Right lobe of liver (tissue), 6 donors: ENCODE measurements at regions not wholly inside any gene's neighbourhood (a gene's known extent, or its start where the extent isn't known, plus 50 kb on each side); places are given as distances from the start of the nearest gene placed in this dataset.

Experiments used
- ATAC-seq, 4 donors: fragments of 200-7000 bp; cut with Tn5 transposase; one replicate each; pipeline ENCODE4 v1.9.1; 2020; ENCODE audit warnings: mild to moderate bottlenecking in 4 of 4, moderate library complexity in 4 of 4
- DNase-seq, 3 donors: peaks; one replicate each; pipeline ENCODE4 v3.0.0-alpha.2; 2020
- H3K27ac ChIP-seq, 3 donors: fragments of 200-600 bp; one replicate each; pipeline ENCODE4 v1.8.0; 2022
- H3K27me3 ChIP-seq, 2 donors: fragments of 200-600 bp; one replicate each; pipeline ENCODE4 v1.8.0; 2022
- H3K36me3 ChIP-seq, 4 donors: fragments of 200-600 bp; sonication (generic) in 1 of 4; one replicate each; pipeline versions ENCODE4 v1.5.1 to v1.8.0; 2017 to 2022; ENCODE audit warnings: control low read depth in 1 of 4
- H3K4me1 ChIP-seq, 4 donors: fragments of 200-600 bp; sonication (generic) in 1 of 4; one replicate each; pipeline versions ENCODE4 v1.5.1 to v1.8.0; 2017 to 2022; ENCODE audit warnings: control low read depth in 1 of 4
- H3K4me3 ChIP-seq, 3 donors: fragments of 200-600 bp; one replicate each; pipeline ENCODE4 v1.8.0; 2022
- H3K9me3 ChIP-seq, 4 donors: fragments of 200-600 bp; sonication (generic) in 1 of 4; one replicate each; pipeline versions ENCODE4 v1.5.1 to v1.8.0; 2017 to 2022; ENCODE audit warnings: control low read depth in 1 of 4
- POLR2A ChIP-seq: fragments of 450-650 bp; IDR thresholded peaks from one replicate; pipeline ENCODE4 v1.6.1; 2017; ENCODE audit warnings: antibody characterized with exemption, mild to moderate bottlenecking
- WGBS: methylation state at CpG from one replicate; pipeline ENCODE4 v1.1.6; 2018; ENCODE audit warnings: low coverage, low lambda C conversion rate; ENCODE audit not compliant: insufficient coverage; ENCODE audit errors: missing lambda C conversion rate; 5-methylcytosine and 5-hydroxymethylcytosine counted together
- intact Hi-C, 2 donors: fragments of 100-400 bp; cut with DNase I; formaldehyde crosslinking; loops; one replicate each; pipeline versions ENCODE4 v1.11.2 to v1.14.1; 2022
- TF ChIP-seq, protein P1 (sequence below), 4 donors: fragments of 200-600 bp in 3 of 4; fragments of 450-650 bp in 1 of 4; IDR thresholded peaks; one replicate each; pipeline versions ENCODE4 v1.5.1 to v1.8.0; 2016 to 2022; ENCODE audit warnings: antibody characterized with exemption in 4 of 4, mild to moderate bottlenecking in 2 of 4
- donor health status: DM: no; HTN: yes; CAD: no.
- donor health status: DM: no; HTN: no; CAD: no.
- donor health status: DM: no; HTN: no; CAD: no.
- donor health status: DM: no; HTN: yes; CAD: no.
- donor health status: DM: no; HTN: yes; CAD: no.

DNA sequence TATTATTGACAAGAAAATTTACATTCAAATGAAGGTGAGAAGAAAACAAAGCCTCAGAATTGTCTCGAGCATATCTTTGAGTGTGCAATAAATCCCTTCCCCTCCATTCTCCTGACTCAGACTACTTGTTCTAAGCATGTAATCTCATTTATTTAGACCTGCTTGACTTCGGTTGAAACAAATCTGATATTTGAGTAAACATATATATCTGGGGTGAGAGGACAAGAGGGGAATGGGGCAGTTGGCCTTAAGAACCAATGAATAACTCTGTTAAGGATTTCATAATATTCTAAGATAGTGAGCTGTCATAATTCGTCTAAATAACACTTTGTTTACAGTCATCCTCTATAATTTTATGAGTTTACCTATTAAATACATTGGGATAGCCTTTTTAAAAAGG lies 142.7 kb downstream of the SIPA1L2 start:
- ATAC-seq (no peak), DNase-seq (no peak)
- Histone ChIP-seq H3K27me3 (no peaks in the 10 kb centered on the region), H3K4me1 (no peaks in the 10 kb centered on the region), H3K4me3 (no peak overlapping the region), H3K27ac (no peak overlapping the region), H3K36me3 (peaks cover 0 to 20% (median 0%) of the 10 kb centered on the region in 4 donors), H3K9me3 (no peaks in the 10 kb centered on the region)
- intact Hi-C loops: no loop called here
- no peak for TF ChIP-seq POLR2A
- TF ChIP-seq, protein P1, sequence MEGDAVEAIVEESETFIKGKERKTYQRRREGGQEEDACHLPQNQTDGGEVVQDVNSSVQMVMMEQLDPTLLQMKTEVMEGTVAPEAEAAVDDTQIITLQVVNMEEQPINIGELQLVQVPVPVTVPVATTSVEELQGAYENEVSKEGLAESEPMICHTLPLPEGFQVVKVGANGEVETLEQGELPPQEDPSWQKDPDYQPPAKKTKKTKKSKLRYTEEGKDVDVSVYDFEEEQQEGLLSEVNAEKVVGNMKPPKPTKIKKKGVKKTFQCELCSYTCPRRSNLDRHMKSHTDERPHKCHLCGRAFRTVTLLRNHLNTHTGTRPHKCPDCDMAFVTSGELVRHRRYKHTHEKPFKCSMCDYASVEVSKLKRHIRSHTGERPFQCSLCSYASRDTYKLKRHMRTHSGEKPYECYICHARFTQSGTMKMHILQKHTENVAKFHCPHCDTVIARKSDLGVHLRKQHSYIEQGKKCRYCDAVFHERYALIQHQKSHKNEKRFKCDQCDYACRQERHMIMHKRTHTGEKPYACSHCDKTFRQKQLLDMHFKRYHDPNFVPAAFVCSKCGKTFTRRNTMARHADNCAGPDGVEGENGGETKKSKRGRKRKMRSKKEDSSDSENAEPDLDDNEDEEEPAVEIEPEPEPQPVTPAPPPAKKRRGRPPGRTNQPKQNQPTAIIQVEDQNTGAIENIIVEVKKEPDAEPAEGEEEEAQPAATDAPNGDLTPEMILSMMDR (IDR thresholded peaks at IDR 0.05): no peak
- WGBS: 81% methylated on average over 3 of the region's 3 CpGs

DNA sequence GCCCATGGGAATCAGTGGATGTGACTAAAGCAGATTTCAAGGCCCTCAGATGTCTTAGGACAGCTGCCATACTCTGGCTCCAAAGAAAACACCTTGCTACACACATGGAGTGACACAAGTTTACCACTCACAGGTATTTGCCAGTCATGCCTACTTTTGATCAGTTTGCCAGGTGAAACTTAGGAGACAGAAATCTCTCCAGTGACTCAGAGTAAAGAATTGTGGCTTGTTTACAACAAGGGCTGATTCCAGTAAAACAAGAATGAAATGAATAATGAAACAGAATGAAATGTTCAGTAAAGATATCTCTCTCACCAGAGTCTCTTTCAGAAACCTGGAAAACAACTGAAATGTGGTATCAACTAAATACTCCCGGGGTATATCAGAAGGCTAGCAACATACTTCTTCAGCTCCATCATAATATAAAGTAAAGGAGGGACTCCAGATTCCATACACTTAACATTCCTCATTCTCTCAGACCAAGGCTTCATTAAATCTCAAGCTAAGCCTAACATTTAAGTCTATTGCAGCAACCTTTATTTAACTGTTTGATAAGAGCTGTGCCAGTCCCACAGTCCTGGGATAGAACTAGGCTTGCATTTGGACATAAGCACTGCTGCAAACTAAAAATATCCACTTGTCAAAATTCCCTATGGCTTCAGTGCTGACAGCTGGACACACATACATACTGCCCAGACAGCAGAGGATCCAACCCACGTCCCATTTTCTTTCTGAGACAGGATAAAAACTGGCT lies 143.3 kb downstream of the SIPA1L2 start:
- Histone ChIP-seq H3K4me3 (no peak overlapping the region), H3K27ac (no peak overlapping the region), H3K27me3 (no peaks in the 10 kb centered on the region), H3K9me3 (no peaks in the 10 kb centered on the region), H3K4me1 (no peaks in the 10 kb centered on the region), H3K36me3 (peaks cover 0 to 24% (median 0%) of the 10 kb centered on the region in 4 donors)
- WGBS: 80% methylated on average over 2 of the region's 2 CpGs
- DNase-seq (no peak), ATAC-seq (no peak)
- intact Hi-C loops: no loop called here
- no peak for TF ChIP-seq POLR2A
- TF ChIP-seq, protein P1 (IDR thresholded peaks at IDR 0.05): no peak

- H3K9me3 ChIP-seq: no peaks in the 10 kb centered on the region
- no peak for ATAC-seq
Measured at GRCh38 chr1:232486006-232486405, 143.9 kb downstream of the SIPA1L2 start.

DNA sequence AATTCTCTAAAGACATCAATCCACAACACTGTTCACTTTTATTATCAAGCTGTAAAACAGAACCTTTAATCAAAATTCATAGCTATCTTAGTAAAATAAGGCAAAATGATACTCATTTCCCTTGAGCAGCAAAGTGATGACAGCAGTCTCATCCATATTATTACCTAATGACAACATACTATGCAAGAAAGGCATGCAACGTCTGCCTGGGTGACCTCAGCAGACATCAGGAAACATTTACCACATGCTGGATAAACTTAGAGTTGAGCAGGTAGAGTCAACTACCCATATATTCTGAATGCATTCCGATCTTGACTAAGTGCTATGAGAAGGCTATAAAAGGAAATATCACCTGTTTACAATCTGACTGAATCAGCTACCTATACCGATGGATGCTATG lies 145.1 kb downstream of the SIPA1L2 start:
- no peak for ATAC-seq
- no peak overlapping the region for H3K4me3 ChIP-seq
- peaks cover 0 to 20% (median 0%) of the 10 kb centered on the region in 4 donors for H3K36me3 ChIP-seq
- no peak overlapping the region for H3K27ac ChIP-seq
- H3K9me3 ChIP-seq: no peaks in the 10 kb centered on the region
- TF ChIP-seq POLR2A: no peak
- TF ChIP-seq, protein P1 (IDR thresholded peaks at IDR 0.05): no peak
- 92% methylated on average over 3 of the region's 3 CpGs for WGBS
- intact Hi-C loops: no loop called here
- DNase-seq: no peak
- no peaks in the 10 kb centered on the region for H3K4me1 ChIP-seq
- H3K27me3 ChIP-seq: no peaks in the 10 kb centered on the region

More at GRCh38 chr1:232486006-232486405, 143.9 kb downstream of the SIPA1L2 start:
- H3K36me3 ChIP-seq: peaks cover 0 to 24% (median 0%) of the 10 kb centered on the region in 4 donors
- TF ChIP-seq, protein P1 (IDR thresholded peaks at IDR 0.05): no peak
- TF ChIP-seq POLR2A: no peak
- no peaks in the 10 kb centered on the region for H3K27me3 ChIP-seq
- 100% methylated on average over 1 of the region's 5 CpGs for WGBS
- intact Hi-C loops: no loop called here
- no peaks in the 10 kb centered on the region for H3K4me1 ChIP-seq
- no peak overlapping the region for H3K4me3 ChIP-seq
- DNase-seq: no peak
- H3K27ac ChIP-seq: no peak overlapping the region
